Fibroblast of the conjunctiva (primary cell): ENCODE measurements at regions not wholly inside any gene's neighbourhood (a gene's known extent, or its start where the extent isn't known, plus 50 kb on each side); places are given as distances from the start of the nearest gene placed in this dataset.
"Not testable (repeated sequence)": the region's sequence is repeated elsewhere in the genome, so short reads cannot be mapped to it uniquely, and the experiment has no call there.

Source experiments
- DNase-seq: peaks from one replicate; pipeline ENCODE4 v3.0.0-alpha.2; 2010; ENCODE audit warnings: low read depth

DNA sequence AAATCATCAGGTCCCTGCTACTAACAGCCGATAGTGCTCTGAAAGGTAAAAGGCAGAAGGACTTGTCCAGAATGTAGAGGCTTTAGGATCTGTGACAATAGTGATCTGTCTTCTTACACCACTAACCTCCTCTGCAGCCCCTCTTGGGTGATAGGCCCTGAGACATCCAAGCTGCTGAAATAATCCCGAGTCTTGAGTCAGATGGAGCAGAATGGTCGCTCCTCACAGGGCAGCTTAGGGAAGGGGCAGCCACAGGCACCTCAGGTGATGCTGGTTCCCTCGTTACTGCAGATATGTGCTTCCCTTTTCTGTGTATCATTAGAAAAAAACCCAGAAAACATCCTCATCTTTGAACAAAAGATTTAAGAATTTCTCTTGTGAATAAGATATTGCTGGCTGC, 157.1 kb upstream of the DLX2 start:
- DNase-seq, result no peak

DNA sequence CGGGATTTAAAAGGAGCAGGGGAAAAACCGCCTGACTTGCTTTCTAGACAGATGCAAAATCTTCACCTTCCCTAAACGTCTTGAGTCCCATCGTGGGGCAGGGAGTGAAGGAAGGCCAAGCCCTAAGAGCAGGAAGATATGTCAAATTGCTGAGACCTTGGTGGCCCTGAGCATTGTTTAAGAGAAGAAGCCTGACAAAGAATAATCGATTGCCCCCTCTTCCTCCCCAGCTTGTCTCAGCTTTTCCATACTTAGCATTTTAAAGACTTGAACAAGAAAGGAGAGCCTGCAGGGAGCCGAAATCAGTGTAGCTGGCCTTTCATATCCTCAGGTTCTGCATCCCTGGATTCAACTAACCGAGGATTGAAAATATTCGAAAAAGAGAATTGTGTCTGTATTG, 157.6 kb upstream of the DLX2 start:
- DNase-seq, result no peak

DNA sequence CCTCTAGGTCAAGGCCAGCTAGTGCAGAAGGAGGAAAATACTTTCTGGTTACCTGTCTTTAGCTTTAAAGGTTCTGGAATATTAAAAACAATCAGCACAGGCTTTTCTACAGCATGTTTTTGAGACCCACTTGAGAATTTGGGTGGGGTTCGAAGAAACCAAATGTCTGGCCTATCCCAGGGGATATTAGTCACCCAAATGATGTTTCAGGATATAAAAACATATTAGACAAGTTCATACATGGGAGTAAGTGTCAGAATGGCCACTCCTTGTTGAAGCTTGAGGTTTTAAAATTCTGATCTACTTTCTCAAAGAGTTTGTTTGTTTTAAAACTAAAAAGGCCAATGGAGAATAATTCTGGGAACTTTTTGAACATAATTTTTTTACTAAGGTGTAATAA, 158.6 kb upstream of the DLX2 start:
- no peak for DNase-seq

DNA sequence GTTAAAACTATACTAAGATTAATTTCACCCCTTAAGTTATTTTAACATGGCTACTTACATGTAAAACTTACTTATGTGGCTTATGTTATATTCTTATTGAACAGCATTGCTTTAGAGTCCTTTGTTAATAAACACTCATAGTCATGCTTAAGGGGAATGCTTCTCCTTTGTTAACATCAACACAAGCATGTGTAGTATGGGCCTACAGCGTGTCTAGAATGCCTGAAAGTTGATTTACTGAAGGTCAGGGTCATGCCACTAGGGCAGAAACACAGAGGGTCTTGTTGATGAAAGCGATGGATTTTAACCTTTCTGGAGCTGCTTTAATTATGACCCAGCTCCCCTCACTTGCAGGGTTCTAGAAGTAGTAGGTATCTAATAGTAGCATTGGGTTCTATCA, 159.8 kb upstream of the DLX2 start:
- DNase-seq, result no peak

DNA sequence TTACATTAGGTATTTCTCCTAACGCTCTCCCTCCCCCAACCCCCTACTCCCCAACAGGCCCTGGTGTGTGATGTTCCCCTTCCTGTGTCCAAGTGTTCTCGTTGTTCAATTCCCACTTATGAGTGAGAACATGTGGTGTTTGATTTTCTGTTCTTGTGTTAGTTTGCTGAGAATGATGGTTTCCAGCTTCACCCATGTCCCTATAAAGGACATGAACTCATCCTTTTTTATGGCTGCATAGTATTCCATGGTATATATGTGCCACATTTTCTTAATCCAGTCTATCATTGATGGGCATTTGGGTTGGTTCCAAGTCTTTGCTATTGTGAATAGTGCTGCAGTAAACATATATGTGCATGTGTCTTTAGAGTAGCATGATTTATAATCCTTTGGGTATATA, 162.1 kb upstream of the DLX2 start:
- not testable (repeated sequence) for DNase-seq

DNA sequence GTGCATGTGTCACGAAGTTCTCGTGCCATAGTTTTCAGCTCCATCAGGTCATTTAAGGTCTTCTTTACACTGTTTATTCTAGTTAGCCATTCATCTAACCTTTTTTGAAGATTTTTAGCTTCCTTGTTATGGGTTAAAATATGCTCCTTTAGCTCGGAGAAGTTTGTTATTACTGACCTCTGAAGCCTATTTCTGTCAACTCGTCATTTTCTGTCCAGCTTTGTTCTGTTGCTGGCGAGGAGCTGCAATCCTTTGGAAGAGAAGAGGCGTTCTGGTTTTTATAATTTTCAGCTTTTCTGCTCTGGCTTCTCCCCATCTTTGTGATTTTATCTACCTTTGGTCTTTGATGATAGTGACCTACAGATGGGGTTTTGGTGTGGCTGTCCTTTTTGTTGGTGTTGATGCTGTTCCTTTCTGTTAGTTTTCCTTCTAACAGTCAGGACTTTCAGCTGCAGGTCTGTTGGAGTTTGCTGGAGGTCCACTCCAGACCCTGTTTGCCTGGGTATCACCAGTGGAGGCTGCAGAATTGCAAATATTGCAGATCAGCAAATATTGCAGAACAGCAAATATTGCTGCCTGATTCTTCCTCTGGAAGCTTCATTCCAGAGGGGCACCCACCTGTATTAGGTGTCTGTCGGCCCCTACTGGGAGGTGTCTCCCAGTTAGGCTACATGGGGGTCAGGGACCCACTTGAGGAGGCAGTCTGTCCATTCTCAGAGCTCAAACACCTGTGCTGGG, 157.7 kb upstream of the ITGA6 start:
- not testable (repeated sequence) for DNase-seq

DNA sequence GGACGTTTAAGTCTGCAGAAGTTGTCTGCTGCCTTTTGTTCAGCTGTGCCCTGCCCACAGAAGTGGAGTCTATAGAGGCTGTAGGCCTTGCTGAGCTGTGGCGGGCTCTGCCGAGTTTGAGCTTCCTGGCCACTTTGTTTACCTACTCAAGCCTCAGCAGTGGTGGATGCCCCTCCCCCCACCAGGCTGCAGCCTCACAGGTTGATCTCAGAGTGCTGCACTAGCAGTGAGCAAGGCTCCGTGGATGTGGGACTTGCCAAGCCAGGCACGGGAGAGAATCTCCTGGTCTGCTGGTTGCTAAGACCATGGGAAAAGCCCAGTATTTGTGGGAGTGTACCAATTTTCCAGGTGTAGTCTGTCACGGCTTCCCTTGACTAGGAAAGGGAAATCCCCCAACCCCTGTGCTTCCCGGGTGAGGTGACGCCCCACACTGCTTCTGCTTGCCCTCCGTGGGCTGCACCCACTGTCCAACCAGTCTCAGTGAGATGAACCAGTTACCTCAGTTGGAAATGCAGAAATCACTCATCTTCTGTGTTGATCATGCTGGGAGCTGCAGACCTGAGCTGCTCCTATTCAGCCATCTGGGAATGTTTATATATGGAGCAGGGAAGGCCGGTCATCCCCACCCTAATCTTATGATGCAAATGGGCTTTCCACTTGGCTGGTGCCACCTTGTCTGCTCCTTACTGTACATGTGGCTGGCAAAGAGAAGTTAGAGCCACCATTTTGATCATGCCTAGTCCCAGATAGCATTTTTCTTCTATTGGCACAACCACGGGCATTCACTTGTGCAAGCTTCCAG, 156.9 kb upstream of the ITGA6 start:
- no peak for DNase-seq

DNA sequence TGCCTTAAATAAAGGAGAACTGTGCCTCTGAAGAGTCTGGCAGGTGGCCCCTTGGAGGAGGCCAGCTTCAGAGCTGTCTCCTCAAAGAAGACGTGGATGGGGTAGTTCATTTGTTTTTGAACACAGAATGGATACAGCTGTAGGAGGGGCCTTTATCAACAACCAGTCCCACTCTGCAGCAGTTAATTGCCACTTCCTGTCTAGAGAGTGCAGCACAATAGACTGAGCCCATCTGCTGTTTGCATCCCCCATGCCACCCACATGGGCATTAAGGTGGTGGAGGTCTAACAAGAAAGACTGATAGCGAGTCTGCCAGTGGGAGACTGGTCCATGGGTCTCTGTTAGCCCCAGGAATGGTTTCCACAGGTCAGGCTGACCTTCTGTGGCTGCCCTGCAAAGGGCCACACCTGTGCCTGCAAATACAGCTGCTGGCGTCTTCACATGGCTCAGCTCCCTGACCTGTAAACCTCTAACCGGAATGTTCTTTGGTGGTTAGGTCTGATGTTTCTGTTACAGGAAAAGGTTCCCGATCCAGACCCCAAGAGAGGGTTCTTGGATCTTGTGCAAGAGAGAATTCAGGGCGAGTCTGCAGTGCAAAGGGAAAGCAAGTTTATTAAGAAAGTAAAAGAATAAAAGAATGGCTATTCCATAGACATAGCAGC, 153.3 kb upstream of the ITGA6 start:
- DNase-seq, result no peak

DNA sequence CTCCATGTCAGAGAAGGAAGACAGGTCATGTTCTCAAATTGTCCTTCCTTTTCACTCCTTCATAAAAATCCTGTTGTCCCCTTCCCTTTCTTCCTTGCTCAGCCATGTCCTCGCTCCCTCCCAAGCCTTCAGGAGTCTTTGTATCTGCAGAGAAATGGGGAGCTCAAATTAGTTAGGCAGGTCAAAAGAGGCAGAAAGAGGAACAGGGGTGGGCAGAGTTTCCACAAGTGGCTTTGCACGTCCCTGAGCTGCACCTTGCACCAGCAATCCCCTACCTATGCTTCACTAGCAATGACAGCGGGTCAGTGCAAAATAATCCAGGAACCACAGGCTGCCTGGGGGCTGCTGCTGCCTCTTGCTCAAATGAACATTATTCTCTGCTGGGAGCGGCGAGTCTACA, 152.1 kb upstream of the ITGA6 start:
- DNase-seq, result no peak

DNA sequence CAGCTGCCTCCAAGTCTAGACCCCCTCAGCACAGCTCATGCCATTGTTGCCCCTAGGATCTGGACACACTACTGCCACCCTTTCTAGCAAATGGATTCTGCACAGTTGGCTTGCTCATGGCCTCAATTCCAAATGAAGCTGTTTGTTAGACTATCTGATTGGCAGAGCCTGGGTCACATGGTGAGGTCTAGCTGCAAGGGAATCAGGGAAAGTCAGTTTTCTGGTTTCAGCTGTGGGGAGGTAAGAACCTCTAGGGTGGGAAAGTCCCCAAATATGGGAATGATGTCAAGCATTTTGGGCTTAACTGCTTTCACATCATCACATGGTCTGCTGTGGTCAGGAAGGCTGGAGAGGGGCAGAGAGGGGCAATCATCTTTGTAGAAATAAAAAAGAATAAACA, 150.4 kb upstream of the ITGA6 start:
- DNase-seq, result no peak

DNA sequence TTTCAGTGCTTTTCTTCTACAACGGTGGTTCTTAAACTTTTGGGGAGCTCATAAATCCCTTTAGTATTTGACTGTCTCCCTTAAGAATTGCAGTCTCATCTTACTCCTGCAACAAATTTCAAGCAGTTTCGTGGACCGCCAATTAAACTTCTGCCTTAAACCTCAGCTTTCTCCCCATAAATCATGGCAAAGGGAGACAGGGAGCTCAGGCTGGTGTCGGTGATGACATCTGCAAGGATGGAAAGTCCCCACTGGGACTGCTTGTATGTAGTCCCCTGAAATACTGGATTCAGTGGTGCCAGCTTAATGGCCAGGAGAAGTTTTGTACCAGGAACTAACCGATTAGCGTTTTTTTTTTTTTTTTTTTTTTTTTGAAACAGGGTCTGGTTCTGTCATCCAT, 148.7 kb upstream of the ITGA6 start:
- DNase-seq, result no peak

DNA sequence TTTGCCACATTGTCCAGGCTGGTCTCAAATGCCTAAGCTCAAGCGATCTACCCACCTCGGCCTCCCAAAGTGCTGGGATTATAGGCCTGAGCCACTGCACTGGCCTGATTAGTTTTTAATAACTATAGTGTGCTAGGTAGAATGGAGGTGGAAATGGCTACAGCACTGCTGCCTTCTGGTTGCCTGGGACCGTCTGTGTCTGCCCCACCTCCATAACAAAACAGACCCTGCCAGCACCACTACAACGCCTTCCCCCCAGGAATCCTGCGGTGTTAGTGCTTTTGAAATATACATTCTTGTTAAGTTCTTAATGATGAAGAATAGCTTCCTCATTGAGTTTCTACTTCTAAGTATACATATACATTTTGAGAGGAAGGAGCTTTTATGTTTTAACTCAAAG, 148.2 kb upstream of the ITGA6 start:
- DNase-seq, result no peak

DNA sequence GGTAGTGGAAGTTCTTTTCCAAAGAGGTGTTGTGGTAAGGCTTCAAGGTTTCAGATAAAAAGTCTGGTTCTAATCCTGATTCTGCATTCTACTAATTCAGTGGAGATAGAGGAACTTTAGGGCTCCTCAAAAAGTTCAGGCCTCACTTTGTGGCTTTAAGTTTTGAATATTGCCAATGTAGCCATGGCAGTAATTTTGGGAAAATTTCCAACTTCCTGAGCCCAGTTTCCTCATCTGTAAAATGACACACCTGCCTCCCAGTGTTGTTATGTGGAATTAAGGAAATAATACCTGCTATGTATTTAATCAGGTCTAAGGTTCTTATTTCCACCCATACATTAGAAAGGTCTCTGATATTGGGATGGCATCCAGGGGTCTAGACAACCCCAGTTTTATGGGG, 147.6 kb upstream of the ITGA6 start:
- no peak for DNase-seq

DNA sequence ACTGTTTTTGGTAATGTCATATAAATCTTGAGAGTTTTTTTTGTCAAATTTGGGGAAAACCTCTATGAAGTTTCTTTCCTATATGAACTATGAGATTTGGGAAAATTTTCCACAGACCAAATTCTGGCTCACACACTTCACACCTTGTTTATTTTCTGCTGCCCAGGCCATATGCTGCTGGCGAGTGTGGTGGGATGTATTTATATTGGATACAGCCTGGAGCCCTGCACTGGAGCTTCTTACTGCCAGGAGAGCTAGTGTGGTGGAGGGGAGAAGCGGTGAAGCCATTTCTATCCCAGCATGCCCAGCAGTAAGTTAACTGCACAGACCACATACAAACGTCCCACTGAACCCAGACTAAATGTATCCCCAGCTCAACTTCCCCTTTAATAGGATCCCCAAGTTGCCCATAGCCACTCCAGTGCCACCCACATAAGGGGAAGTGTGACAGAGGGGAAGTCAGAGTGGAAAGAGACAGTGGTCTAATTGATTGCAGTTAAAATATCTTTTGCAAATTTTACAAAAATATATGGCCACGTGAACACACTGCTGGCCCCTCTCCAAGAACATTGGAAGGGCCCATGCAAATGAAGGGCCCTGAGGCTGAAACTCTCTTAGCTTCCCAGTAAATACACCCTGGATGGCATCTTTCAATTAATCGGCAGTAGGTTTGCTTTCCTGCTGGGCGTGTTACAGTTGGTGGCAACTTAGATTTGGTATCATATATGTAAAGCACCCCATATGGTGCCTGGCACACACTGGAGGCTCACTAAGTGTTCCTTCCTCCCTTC, 146.6 kb upstream of the ITGA6 start:
- DNase-seq, result no peak

DNA sequence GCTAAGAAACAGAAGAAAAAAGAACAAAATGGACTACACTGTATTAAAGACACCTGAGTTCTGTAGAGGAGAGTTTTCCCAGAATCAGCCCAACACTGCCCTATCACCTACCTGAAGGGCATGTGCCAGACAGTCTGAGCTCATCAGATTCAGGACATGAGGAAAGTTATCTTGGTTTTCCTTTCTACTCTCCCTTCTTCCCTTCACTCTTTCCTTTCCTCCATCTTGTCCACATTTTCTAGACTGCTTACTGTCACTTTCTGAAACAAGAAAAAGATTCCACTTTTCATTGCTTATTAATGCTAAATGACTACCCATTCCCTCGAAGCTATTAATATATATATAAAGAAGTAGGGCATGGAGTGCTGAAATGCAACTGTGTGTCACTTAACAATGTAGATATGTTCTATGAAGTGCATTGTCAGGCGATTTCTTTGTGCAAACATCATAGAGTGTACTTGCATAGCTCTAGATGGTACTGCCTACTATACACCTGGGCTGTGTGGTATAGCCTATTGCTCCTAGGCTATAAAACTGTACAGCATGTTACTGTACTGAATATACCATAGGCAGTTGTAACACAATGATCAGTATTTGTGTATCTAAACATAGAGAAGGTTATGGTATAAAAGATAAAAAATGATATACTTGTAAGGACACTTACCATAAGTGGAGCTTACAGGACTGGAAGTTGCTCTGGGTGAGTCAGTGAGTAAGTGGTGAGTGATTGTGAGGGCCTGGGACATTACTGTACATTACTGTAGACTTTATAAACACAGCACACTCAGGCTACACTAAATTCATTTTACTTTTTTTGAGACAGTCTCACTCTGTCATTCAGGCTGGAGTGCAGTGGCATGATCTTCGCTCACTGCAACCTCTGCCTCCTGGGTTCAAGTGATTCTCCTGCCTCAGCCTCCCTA, 145.5 kb upstream of the ITGA6 start:
- no peak for DNase-seq

DNA sequence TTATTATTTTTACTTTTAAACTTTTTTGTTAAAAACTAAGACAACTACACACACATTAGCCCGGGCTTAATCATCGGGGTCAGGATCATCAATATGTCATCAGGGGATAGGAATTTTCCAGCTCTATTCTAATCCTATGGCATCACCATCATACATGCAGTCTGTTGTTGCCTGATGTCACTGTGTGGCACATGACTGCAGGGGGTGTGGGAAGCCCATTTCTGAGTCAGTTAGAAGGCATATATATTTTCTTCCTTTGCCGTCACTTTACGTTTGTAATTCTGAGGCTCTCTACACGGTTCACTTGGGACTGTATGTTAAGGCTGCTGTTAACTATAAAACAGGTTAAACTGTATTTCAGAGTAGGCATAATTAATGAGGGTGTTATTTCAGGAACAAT, 144.4 kb upstream of the ITGA6 start:
- peak; percentile 43 for DNase-seq

DNA sequence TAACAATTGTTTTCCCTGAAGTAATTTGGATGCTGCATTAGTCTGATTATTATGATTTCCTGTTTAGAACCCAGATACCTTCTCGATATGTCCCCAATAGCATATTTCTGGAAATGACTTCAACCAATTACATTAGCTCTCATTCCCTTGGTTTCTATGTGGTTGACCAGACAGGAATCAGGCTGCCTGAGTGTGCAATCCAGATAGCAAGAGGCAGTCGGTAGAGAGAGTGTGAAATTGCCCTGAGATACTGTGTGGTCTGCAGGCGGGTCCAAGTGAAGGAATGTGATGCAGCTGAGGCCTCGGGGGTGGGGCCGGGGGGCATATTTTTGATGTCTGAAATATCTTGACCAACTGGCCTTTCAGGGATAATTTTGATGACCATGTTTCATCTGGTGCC, 143.9 kb upstream of the ITGA6 start:
- no peak for DNase-seq

DNA sequence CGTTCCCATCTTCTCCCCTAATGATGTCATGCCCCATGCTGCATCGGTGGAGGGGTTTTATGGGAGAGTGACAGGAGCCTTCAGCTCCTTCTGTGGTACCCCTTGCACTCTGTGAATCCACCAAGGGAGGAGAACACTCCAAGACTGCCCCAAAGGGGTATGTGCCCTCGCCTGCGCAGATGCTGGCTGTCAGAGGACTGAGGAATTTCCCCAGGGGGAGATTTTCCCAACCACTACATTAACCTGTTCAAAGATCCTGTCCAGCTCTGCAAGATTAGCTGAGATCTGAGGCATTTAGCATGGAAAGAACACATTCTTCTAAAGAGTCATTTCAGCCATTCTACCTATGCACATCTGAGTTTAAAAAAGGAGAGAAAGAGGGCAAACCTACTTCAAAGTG, 143.2 kb upstream of the ITGA6 start:
- no peak for DNase-seq

DNA sequence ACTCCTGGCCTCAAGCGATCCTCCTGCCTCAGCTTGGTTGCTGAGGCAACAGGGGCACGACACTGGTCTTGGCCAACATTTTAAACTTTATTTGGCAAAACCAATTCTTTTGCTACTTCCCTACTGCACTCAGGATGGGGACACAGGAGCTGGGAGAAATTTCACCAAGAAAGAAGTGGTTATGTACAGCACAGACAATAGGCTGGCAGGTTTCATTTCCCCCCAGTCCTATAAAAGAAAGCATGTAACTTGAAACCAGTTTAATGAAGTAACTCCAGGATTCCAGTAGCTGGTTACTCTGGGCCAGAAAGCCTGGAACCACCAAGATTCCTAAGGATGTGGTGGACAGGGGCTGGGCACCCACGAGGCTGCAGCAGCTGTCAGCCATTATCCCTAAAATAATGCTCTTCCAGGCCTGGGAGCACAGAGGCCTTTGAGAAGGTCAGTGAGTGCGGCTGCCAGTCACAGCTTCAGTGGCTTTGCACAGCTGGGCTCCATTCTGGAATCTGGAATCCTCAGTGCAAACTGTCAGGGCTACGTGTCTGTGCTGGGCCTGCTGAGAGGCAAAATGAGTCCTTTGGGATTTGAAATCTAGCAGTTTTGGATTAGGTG, 142.3 kb upstream of the ITGA6 start:
- DNase-seq, result no peak

DNA sequence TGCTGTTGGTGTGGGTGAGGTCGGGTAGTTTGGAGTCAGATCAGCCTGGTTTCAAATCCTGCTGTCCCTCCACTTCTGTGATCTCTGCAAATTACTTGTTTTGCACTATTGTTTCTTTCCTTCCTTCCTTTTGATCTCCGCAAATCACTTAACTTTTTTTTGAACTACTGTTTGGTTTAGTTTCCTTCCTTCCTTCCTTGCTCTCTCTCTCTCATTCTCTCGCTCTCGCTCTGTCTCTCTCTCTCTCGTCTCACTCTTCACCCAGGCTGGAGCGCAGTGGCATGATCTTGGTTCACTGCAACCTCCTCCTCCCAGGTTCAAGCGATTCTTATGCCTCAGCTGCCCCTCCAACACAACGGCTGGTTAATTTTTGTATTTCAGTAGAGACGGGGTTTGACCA, 141.6 kb upstream of the ITGA6 start:
- DNase-seq, result no peak

DNA sequence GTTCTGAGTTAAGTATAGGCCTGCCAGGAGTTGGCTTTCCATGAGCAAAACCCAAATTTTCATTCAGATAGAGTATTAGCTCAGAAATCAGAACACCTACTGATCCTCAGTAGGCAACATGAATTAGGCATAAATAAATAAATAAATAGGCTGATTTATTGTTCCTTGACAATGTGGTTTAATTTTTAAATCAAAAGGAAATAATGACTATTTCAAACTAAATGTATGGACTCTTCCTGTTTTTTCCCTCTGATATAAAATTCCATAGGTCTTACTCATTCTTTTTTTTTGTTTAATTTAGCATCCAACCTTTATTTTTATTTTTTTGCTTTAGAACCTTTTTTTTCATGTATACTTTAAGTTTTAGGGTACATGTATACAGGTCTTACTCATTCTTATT, 140.2 kb upstream of the ITGA6 start:
- no peak for DNase-seq
